ENCODE measurements at regions not wholly inside any gene's neighbourhood (a gene's known extent, or its start where the extent isn't known, plus 50 kb on each side); places are given as distances from the start of the nearest gene placed in this dataset.
"Not testable (repeated sequence)": the region's sequence is repeated elsewhere in the genome, so short reads cannot be mapped to it uniquely, and the experiment has no call there.

GRCh38 chr12:31162896-31163560, 89.4 kb downstream of the DDX11 start:
- intact Hi-C loops (cut with DNase I); H3K27ac ChIP-seq; DNase-seq (ENCODE audit: low spot score in 2 of 2); H3K9me3 ChIP-seq; H3K4me1 ChIP-seq; H3K4me3 ChIP-seq; H3K27me3 ChIP-seq; H3K36me3 ChIP-seq: not testable (repeated sequence)

- H3K4me1 ChIP-seq; H3K27me3 ChIP-seq; H3K27ac ChIP-seq; DNase-seq (ENCODE audit: low spot score in 2 of 2); H3K4me3 ChIP-seq; H3K9me3 ChIP-seq; intact Hi-C loops (cut with DNase I); H3K36me3 ChIP-seq: not testable (repeated sequence)
Observed at GRCh38 chr12:31174293-31174692, 100.6 kb downstream of the DDX11 start.

DNA sequence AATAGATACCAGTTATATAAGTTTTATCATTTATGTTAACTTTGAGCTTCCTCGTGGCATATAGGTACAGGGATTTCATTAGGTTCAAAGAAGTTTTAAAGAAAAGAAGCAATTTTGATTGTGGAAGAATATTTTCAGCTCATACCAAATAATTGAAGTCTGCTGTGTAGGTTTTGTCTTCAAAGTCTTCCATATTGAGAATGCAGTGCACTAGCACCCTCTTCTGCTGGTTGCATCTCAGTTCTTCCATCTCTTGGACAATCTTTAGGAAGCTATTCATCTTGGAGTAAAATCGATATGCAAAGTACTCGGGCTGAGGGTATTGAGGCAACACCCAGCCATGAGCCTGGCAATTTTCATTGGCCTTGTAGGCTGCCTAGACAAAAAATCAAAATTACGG, 103.9 kb downstream of the DDX11 start:
- H3K9me3 ChIP-seq; H3K4me1 ChIP-seq; intact Hi-C loops (cut with DNase I); H3K27ac ChIP-seq; H3K27me3 ChIP-seq; H3K36me3 ChIP-seq; H3K4me3 ChIP-seq; DNase-seq (ENCODE audit: low spot score in 2 of 2): not testable (repeated sequence)

DNA sequence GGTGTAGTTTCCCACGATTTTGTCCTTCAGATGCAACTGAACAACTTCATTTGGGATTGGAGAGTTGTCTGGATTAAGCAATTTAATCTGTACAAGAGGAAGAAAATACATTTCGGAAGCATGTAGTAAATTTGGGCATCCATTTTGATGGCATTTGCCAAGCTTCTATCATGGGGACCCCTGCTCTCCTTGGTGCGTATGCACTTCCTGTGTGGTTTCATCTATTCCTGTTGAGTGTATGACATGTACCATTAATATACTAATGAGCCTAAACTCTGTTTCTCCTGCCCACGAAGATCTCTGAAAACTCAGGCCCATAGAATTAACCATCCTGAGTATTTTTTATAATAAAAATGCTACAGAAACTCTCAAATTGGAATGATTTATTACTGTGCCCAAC, 105.2 kb downstream of the DDX11 start:
- H3K9me3 ChIP-seq; H3K36me3 ChIP-seq; DNase-seq (ENCODE audit: low spot score in 2 of 2); H3K4me3 ChIP-seq; intact Hi-C loops (cut with DNase I); H3K27ac ChIP-seq; H3K27me3 ChIP-seq; H3K4me1 ChIP-seq: not testable (repeated sequence)

DNA sequence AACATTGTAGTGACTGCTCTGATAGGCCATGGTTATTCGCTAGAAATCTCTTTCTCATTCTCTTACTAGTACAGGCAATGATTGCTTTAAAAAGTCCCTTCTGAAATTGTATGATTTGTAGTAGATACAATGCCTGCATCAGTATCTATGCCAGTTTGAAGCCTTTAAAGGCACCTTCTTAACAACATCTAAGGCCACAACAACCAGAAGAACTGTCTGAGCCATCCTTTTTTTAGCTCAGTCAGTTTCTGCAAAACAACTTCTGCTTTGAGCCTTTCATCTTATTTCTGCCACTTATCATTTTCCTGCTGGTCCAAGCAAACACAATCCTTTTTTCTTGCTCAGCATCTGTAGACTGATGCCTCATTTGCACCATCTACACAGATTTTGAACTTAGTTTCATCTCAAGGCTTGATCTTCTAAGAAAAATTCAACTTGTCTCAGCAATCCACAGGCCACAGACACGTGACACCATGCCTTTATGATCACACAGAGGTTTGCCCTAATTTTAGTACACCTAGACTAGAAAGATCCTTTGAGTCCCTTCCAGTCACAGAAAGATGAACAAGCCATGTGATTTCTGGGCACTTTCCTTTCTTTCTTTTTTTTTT, 106.1 kb downstream of the DDX11 start:
- H3K9me3 ChIP-seq; H3K4me1 ChIP-seq; DNase-seq (ENCODE audit: low spot score in 2 of 2); H3K4me3 ChIP-seq; intact Hi-C loops (cut with DNase I); H3K27me3 ChIP-seq; H3K27ac ChIP-seq; H3K36me3 ChIP-seq: not testable (repeated sequence)

DNA sequence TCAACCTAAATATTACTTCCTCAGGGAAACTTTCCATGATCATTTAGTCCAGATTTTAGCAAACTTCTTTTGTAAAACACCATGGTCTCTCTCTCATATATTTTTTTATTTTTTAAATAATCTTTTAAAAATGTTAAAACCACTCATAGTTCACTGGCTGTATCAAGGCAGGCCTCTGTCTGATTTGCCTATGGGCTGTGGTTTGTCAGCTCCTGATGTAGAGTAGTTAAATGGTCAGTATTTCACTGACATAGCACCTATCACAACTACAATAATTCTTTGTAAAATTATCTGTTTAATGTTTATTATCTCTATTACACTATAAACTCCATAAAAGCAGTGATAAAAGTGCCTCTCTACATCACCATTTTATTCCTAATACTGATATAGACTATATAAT, 108.9 kb downstream of the DDX11 start:
- DNase-seq (ENCODE audit: low spot score in 2 of 2); H3K36me3 ChIP-seq; H3K27me3 ChIP-seq; H3K4me3 ChIP-seq; H3K27ac ChIP-seq; H3K9me3 ChIP-seq; H3K4me1 ChIP-seq; intact Hi-C loops (cut with DNase I): not testable (repeated sequence)

DNA sequence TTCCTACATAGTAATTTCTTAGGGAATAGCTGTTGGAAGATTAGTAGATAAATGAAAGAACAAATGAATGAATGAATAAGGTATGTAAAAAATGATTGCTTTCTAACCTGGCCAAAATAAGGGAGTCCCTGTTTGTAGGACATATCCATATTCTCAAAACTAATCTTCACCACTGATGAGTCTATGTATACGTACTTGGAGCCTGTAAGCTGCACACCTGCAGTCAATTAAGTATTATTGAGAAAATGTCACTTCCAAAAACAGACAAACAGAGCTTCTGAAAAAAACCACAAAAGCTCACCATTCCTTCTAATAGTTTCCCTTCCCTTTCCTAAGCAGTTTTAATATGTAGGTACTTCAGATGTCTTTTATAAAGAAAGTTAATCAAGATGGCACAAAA, 109.4 kb downstream of the DDX11 start:
- not testable (repeated sequence) for DNase-seq (ENCODE audit: low spot score in 2 of 2)

GRCh38 chr12:31183899-31184298, 110.2 kb downstream of the DDX11 start:
- intact Hi-C loops (cut with DNase I); H3K36me3 ChIP-seq; H3K9me3 ChIP-seq; DNase-seq (ENCODE audit: low spot score in 2 of 2); H3K27me3 ChIP-seq; H3K4me1 ChIP-seq; H3K27ac ChIP-seq; H3K4me3 ChIP-seq: not testable (repeated sequence)

More for the DNA sequence above, 109.4 kb downstream of the DDX11 start:
- H3K27ac ChIP-seq; H3K4me3 ChIP-seq; intact Hi-C loops (cut with DNase I); H3K4me1 ChIP-seq; H3K9me3 ChIP-seq; H3K36me3 ChIP-seq; H3K27me3 ChIP-seq: not testable (repeated sequence)

DNA sequence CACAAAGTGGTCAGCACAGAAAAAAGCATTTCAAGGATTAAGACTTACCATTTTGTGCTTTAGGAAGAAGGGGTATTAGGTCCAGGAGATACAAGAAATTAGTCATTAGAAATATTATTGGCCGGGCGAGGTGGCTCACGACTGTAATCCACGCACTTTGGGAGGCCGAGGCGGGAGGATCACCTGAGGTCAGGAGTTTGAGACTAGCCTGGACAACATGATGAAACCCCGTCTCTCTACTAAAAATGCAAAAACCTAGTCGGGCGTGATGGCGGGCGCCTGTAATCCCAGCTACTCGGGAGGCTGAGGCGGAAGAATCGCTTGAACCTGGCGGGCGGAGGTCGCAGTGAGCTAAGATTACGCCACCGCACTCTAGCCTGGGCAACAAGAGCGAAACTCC, 111.0 kb downstream of the DDX11 start:
- intact Hi-C loops (cut with DNase I); H3K9me3 ChIP-seq; H3K36me3 ChIP-seq; DNase-seq (ENCODE audit: low spot score in 2 of 2); H3K27ac ChIP-seq; H3K4me3 ChIP-seq; H3K4me1 ChIP-seq; H3K27me3 ChIP-seq: not testable (repeated sequence)

GRCh38 chr12:31192689-31193088, 119.0 kb downstream of the DDX11 start:
- H3K27ac ChIP-seq; H3K4me3 ChIP-seq; H3K4me1 ChIP-seq; H3K36me3 ChIP-seq; H3K9me3 ChIP-seq; intact Hi-C loops (cut with DNase I); DNase-seq (ENCODE audit: low spot score in 2 of 2); H3K27me3 ChIP-seq: not testable (repeated sequence)

GRCh38 chr12:31195620-31196019, 122.0 kb downstream of the DDX11 start:
- DNase-seq (ENCODE audit: low spot score in 2 of 2); intact Hi-C loops (cut with DNase I); H3K27ac ChIP-seq; H3K36me3 ChIP-seq; H3K4me1 ChIP-seq; H3K27me3 ChIP-seq; H3K4me3 ChIP-seq; H3K9me3 ChIP-seq: not testable (repeated sequence)

DNA sequence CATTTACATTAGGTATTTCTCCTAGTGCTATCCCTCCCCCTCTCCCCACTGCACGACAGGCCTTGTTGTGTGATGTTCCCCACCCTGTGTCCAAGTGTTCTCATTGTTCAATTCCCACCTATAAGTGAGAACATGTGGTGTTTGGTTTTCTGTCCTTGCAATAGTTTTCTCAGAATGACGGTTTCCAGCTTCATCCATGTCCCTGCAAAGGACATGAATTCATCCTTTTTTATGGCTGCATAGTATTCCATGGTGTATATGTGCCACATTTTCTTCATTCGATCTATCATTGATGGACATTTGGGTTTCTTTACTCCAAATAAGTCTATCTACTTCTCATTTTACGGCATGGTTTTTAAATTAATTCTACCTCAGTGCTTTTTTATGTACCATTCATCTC, 125.8 kb downstream of the DDX11 start:
- H3K36me3 ChIP-seq; H3K4me3 ChIP-seq; intact Hi-C loops (cut with DNase I); H3K27me3 ChIP-seq; H3K27ac ChIP-seq; H3K4me1 ChIP-seq; H3K9me3 ChIP-seq; DNase-seq (ENCODE audit: low spot score in 2 of 2): not testable (repeated sequence)
